NCI-H2196 (cell line): ENCODE measurements at regions not wholly inside any gene's neighbourhood (a gene's known extent, or its start where the extent isn't known, plus 50 kb on each side); places are given as distances from the start of the nearest gene placed in this dataset.

Experiments
- DNase-seq: peaks from one replicate; lab custom pipeline; 2025; ENCODE audit not compliant: unreplicated experiment; lab: John Stamatoyannopoulos, UW

- no peak for DNase-seq
These were observed 2061.7 kb upstream of the AGA start for GRCh38 chr4:179503976-179504375.

GRCh38 chr4:179509489-179509888 lies 2067.3 kb upstream of the AGA start:
- DNase-seq = no peak

GRCh38 chr4:179521952-179522351 lies 2079.7 kb upstream of the AGA start:
- no peak for DNase-seq

- no peak for DNase-seq
These were observed 2088.7 kb upstream of the AGA start for GRCh38 chr4:179530958-179531357.

- DNase-seq = no peak
These were observed 2094.5 kb upstream of the AGA start for GRCh38 chr4:179536694-179537093.

GRCh38 chr4:179539641-179540040 lies 2097.4 kb upstream of the AGA start:
- DNase-seq = no peak

GRCh38 chr4:179543771-179544170 lies 2101.5 kb upstream of the AGA start:
- no peak for DNase-seq

- no peak for DNase-seq
These were observed 2102.3 kb upstream of the AGA start for GRCh38 chr4:179544496-179544895.

GRCh38 chr4:179552131-179552530 lies 2109.9 kb upstream of the AGA start:
- no peak for DNase-seq

- no peak for DNase-seq
These were observed 2121.5 kb upstream of the AGA start for GRCh38 chr4:179563741-179564140.

GRCh38 chr4:179569549-179569948 lies 2127.3 kb upstream of the AGA start:
- DNase-seq = no peak

- DNase-seq = no peak
These were observed 2140.1 kb upstream of the AGA start for GRCh38 chr4:179582164-179582905.

- DNase-seq = no peak
These were observed 2141.0 kb upstream of the AGA start for GRCh38 chr4:179583221-179583620.

GRCh38 chr4:179584101-179584500 lies 2141.9 kb upstream of the AGA start:
- no peak for DNase-seq

GRCh38 chr4:179585761-179586160 lies 2143.5 kb upstream of the AGA start:
- DNase-seq = no peak

- no peak for DNase-seq
These were observed 2144.2 kb upstream of the AGA start for GRCh38 chr4:179586460-179586859.

- no peak for DNase-seq
These were observed 2153.6 kb upstream of the AGA start for GRCh38 chr4:179595671-179596410.

GRCh38 chr4:179596621-179597020 lies 2154.4 kb upstream of the AGA start:
- DNase-seq = no peak

GRCh38 chr4:179597301-179597700 lies 2155.1 kb upstream of the AGA start:
- no peak for DNase-seq

GRCh38 chr4:179601671-179602070 lies 2159.4 kb upstream of the AGA start:
- DNase-seq = no peak

GRCh38 chr4:179605196-179605595 lies 2163.0 kb upstream of the AGA start:
- no peak for DNase-seq

- DNase-seq = no peak
These were observed 2164.8 kb upstream of the AGA start for GRCh38 chr4:179607003-179607402.

GRCh38 chr4:179615704-179616103 lies 2173.5 kb upstream of the AGA start:
- DNase-seq = no peak
